NCI-H345 treated with DMSO at 0.1 percent for 48 hours (cell line): ENCODE measurements at regions not wholly inside any gene's neighbourhood (a gene's known extent, or its start where the extent isn't known, plus 50 kb on each side); places are given as distances from the start of the nearest gene placed in this dataset.

ENCODE experiments used
- DNase-seq: peaks from one replicate; lab custom pipeline; 2025; ENCODE audit not compliant: unreplicated experiment; lab: John Stamatoyannopoulos, UW

GRCh38 chr15:88742161-88742560, 61.1 kb upstream of the ACAN start:
- DNase-seq, result no peak

DNA sequence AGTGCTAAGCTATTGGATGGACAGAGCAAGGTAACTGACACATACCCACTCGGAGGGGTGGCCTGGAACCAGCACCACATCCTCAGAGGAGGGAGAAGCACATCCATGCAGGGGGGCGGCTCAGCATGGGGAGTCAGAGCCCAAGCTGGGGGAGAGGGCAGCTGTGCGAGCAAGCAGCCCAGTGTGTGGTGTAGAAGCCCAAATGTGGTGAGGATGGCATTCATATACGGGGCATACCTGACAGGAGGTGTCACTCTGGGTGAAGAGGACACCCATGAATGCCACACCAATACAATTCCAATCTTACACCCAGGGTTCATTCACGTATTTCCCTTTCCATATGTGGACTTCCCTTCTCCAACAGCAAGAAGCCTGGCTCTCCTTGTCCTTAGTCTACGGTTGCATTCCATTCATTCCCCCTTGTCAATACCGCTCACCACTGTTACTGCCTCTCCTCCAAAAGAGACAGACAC, 58.7 kb upstream of the ACAN start:
- no peak for DNase-seq

GRCh38 chr15:88745065-88745464, 58.2 kb upstream of the ACAN start:
- DNase-seq, result no peak

- DNase-seq, result no peak
These were observed 57.5 kb upstream of the ACAN start for GRCh38 chr15:88745696-88746095.

GRCh38 chr15:88746451-88746850, 56.8 kb upstream of the ACAN start:
- DNase-seq, result no peak

GRCh38 chr15:88747111-88747510, 56.1 kb upstream of the ACAN start:
- no peak for DNase-seq

DNA sequence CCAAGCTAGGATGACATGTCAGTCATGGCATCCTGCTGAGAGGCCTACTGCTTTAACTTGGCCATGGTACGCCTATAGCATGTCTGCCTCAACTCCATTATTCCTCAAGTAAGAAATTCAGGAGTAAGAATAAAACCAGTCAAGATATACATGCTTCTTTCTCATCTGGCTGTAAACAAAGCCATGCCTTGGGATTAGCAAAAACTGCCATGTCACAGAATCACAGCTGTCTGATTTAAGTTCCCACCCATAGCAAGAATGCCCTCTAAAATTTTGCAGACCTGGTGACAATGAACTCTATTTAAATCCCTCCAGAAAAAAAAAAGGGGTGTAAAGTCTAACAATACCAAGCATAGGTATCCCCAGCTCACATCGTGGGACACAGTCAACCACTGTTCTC, 55.6 kb upstream of the ACAN start:
- DNase-seq, result no peak

GRCh38 chr15:88748081-88748480, 55.2 kb upstream of the ACAN start:
- no peak for DNase-seq

DNA sequence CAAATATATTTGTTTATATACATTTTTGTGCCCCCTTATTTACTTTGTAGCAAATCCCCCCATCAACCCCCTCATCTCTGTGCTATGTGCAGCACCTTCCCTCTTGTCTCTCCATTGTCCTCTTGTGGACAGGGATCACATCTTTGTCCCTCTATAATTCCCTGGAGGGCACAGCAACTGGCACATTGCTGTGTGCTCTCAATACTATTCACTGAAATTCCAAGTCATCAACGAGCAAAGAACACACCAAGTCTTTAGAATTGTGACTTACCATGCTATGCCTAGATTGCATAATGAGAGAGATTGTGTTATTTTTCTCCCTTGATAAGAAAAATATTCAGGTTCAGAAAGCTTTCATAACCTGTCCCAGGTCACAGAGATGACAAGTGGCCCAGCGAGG, 54.6 kb upstream of the ACAN start:
- no peak for DNase-seq

DNA sequence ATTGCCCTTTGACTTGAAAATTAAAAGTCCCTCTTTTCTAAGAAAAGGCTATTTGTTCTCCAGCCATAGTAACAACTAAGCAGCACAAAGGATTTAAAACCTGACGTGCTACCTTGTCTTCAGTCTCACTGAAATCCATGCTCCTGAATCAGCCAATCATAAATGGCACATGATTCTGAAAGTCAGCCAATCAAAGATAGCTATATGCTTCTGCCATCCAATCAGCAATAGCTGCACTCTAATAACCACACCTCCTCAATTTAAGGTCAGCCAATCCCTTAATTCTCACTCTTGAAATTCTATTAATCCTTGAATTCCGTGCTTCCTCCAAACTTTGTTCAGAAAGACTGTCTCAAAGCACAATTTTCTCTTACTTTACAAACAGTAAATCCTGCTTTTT, 53.5 kb upstream of the ACAN start:
- no peak for DNase-seq

DNA sequence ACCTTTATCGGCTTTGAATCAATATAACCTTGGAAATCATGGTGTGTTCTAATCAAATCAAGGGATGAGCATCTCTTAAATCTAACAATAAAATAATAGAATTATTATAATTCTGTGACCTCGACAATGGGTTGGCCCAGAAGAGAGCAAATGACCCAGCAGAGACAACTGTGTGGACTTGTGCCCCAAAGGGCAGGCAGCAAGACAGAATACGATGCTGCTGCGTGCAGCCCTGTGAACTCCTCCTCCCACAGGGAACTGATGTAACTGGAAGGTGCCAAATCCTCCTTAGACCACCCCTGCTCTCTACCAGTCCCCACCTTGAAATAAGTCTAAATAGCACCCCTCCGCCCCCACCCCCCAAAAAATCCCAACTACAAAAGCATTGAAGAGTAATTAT, 50.7 kb upstream of the ACAN start:
- no peak for DNase-seq

DNA sequence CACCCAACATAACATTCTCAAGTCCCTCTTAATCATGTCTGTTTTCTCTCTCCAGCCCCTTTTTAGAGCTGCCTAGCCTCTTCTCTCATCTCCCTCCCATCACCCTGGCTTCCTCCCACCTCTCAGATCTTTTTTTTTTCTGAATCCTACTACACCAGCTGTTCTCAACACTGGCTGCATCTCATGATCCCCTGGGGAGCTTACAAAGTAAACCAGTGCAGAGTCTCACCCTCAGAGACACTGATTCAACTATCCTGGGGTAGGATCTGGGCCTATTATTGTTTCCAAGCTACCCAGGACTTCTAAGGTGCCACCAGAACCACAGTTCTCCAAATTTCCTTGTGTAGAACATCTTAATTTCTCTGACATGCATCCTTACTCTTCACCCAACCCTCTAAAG, 50.3 kb upstream of the ACAN start:
- DNase-seq, result no peak
